Psoas muscle (tissue), 7 donors: ENCODE measurements at regions not wholly inside any gene's neighbourhood (a gene's known extent, or its start where the extent isn't known, plus 50 kb on each side); places are given as distances from the start of the nearest gene placed in this dataset.

Experiments used
- ATAC-seq, 4 donors: fragments of 200-7000 bp; cut with Tn5 transposase; one replicate each; pipeline ENCODE4 v1.9.1; 2020; ENCODE audit warnings: moderate library complexity in 3 of 4, mild to moderate bottlenecking in 2 of 4
- DNase-seq, 2 donors: peaks; one replicate each; pipeline ENCODE4 v3.0.0-alpha.2; 2020
- H3K27ac ChIP-seq: fragments of 200-600 bp; one replicate; pipeline ENCODE4 v1.8.0; 2022
- H3K27me3 ChIP-seq, 3 donors: fragments of 200-600 bp in 1 of 3; one replicate each; pipeline versions ENCODE4 v1.6.1 to v1.8.0; 2013 to 2022; ENCODE audit warnings: low read length in 2 of 3, mild to moderate bottlenecking in 2 of 3, moderate library complexity in 1 of 3; ENCODE audit not compliant: insufficient read depth in 3 of 3
- H3K36me3 ChIP-seq, 2 donors: fragments of 200-600 bp in 1 of 2; one replicate each; pipeline versions ENCODE4 v1.6.1 to v1.8.0; 2013 to 2022; ENCODE audit warnings: low read depth in 1 of 2, mild to moderate bottlenecking in 1 of 2, moderate library complexity in 1 of 2; ENCODE audit not compliant: insufficient read depth in 1 of 2
- H3K4me1 ChIP-seq: fragments of 200-600 bp; one replicate; pipeline ENCODE4 v1.8.0; 2022
- H3K4me3 ChIP-seq: fragments of 200-600 bp; one replicate; pipeline ENCODE4 v1.8.0; 2022; ENCODE audit warnings: mild to moderate bottlenecking
- H3K9me3 ChIP-seq: fragments of 200-600 bp; one replicate; pipeline ENCODE4 v1.8.0; 2022
- CTCF ChIP-seq: fragments of 200-600 bp; IDR thresholded peaks from one replicate; pipeline ENCODE4 v1.8.0; 2022; ENCODE audit warnings: antibody characterized with exemption
- WGBS, 3 donors: extraction: QIAGEN DNeasy Blood & Tissue Kit; methylation state at CpG; one replicate each; pipeline versions ENCODE4 v1.1.6 to v1.1.7; 2013; 5-methylcytosine and 5-hydroxymethylcytosine counted together
- intact Hi-C, 2 donors: fragments of 100-400 bp; cut with DNase I; formaldehyde crosslinking; loops; one replicate each; pipeline versions ENCODE4 v1.11.0 to v1.14.2; 2022
- donor health status: healthy with polysubstance abuse.
- donor health status: DM: no; HTN: no; CAD: no; lungs with moderate emphysema.
- donor health status: Bipolar disorder and iron deficiency.
- donor health status: healthy.
- donor health status: DM: yes; HTN: yes; CAD: no.
- donor health status: DM: no; HTN: no; CAD: no.
- donor health status: DM: yes; HTN: yes; CAD: no.

- Histone ChIP-seq H3K4me1 (no peaks in the 10 kb centered on the region), H3K27ac (no peak overlapping the region), H3K9me3 (no peaks in the 10 kb centered on the region), H3K27me3 (no peaks in the 10 kb centered on the region), H3K4me3 (no peak overlapping the region), H3K36me3 (no peaks in the 10 kb centered on the region)
- DNase-seq, result no peak
- 70 to 92% (median 88%) methylated on average over 1 of the region's 1 CpG for WGBS, 3 donors
- intact Hi-C loops, result no loop called here
- no peak for ATAC-seq
- TF ChIP-seq CTCF, result no peak
Observed at GRCh38 chr2:155687181-155687580, 645.3 kb downstream of the NR4A2 start.

GRCh38 chr2:155679647-155680046 lies 652.9 kb downstream of the NR4A2 start:
- 69 to 85% (median 74%) methylated on average over 2 of the region's 2 CpGs for WGBS, 3 donors

GRCh38 chr2:155675920-155676319 lies 656.6 kb downstream of the NR4A2 start:
- TF ChIP-seq CTCF, result no peak
- Histone ChIP-seq H3K27ac (no peak overlapping the region), H3K9me3 (no peaks in the 10 kb centered on the region), H3K4me3 (no peak overlapping the region), H3K36me3 (no peaks in the 10 kb centered on the region), H3K4me1 (no peaks in the 10 kb centered on the region), H3K27me3 (no peaks in the 10 kb centered on the region)
- ATAC-seq (no peak), DNase-seq (no peak)
- WGBS, 3 donors, result 61 to 69% (median 68%) methylated on average over 2 of the region's 2 CpGs
- intact Hi-C loops, result no loop called here

More at GRCh38 chr2:155679647-155680046, 652.9 kb downstream of the NR4A2 start:
- H3K36me3 ChIP-seq, result no peaks in the 10 kb centered on the region
- TF ChIP-seq CTCF, result no peak
- intact Hi-C loops, result no loop called here
- H3K27me3 ChIP-seq, result no peaks in the 10 kb centered on the region
- H3K27ac ChIP-seq, result no peak overlapping the region
- no peak for DNase-seq
- no peaks in the 10 kb centered on the region for H3K4me1 ChIP-seq
- no peak overlapping the region for H3K4me3 ChIP-seq
- no peaks in the 10 kb centered on the region for H3K9me3 ChIP-seq
- ATAC-seq, result no peak

GRCh38 chr2:155665704-155666103 lies 666.8 kb downstream of the NR4A2 start:
- intact Hi-C loops, result no loop called here

More at GRCh38 chr2:155665704-155666103, 666.8 kb downstream of the NR4A2 start:
- no peaks in the 10 kb centered on the region for H3K27me3 ChIP-seq
- 84 to 89% (median 88%) methylated on average over 5 of the region's 5 CpGs for WGBS, 3 donors
- H3K36me3 ChIP-seq, result no peaks in the 10 kb centered on the region
- H3K4me1 ChIP-seq, result no peaks in the 10 kb centered on the region
- ATAC-seq, result no peak
- TF ChIP-seq CTCF, result no peak
- no peak overlapping the region for H3K4me3 ChIP-seq
- no peak overlapping the region for H3K27ac ChIP-seq
- DNase-seq, result no peak
- H3K9me3 ChIP-seq, result peaks cover 4% of the 10 kb centered on the region
